ENCODE measurements at regions not wholly inside any gene's neighbourhood (a gene's known extent, or its start where the extent isn't known, plus 50 kb on each side); places are given as distances from the start of the nearest gene placed in this dataset.

- H3K36me3 ChIP-seq (ENCODE audit: control insufficient read depth, insufficient read depth, low read length), result no peaks in the 10 kb centered on the region
- no peaks in the 10 kb centered on the region for H3K9me3 ChIP-seq (replicated peaks; ENCODE audit: control insufficient read depth, low read depth, low read length)
- no peak overlapping the region for H3K27ac ChIP-seq (ENCODE audit: low read length)
- DNase-seq, result no peak
- H3K4me3 ChIP-seq (ENCODE audit: low read length), result no peak overlapping the region
- no peaks in the 10 kb centered on the region for H3K4me1 ChIP-seq (ENCODE audit: control insufficient read depth, insufficient read depth, low read length)
- no peaks in the 10 kb centered on the region for H3K27me3 ChIP-seq (ENCODE audit: control insufficient read depth, insufficient read depth, low read length)
- WGBS (ENCODE audit: insufficient coverage), result 67% methylated on average over 1 of the region's 4 CpGs
Measured at GRCh38 chr1:214715126-214715525, 112.1 kb downstream of the CENPF start.

GRCh38 chr1:214717351-214717750 lies 114.4 kb downstream of the CENPF start:
- Histone ChIP-seq H3K36me3 (ENCODE audit: control insufficient read depth, insufficient read depth, low read length) (no peaks in the 10 kb centered on the region), H3K27me3 (ENCODE audit: control insufficient read depth, insufficient read depth, low read length) (no peaks in the 10 kb centered on the region), H3K9me3 (replicated peaks; ENCODE audit: control insufficient read depth, low read depth, low read length) (no peaks in the 10 kb centered on the region), H3K27ac (ENCODE audit: low read length) (no peak overlapping the region), H3K4me1 (ENCODE audit: control insufficient read depth, insufficient read depth, low read length) (no peaks in the 10 kb centered on the region), H3K4me3 (ENCODE audit: low read length) (no peak overlapping the region)
- WGBS (ENCODE audit: insufficient coverage), result 74% methylated on average over 3 of the region's 7 CpGs
- no peak for DNase-seq

GRCh38 chr1:214718724-214719123 lies 115.7 kb downstream of the CENPF start:
- no peak overlapping the region for H3K4me3 ChIP-seq (ENCODE audit: low read length)
- H3K27me3 ChIP-seq (ENCODE audit: control insufficient read depth, insufficient read depth, low read length), result no peaks in the 10 kb centered on the region
- no peak overlapping the region for H3K27ac ChIP-seq (ENCODE audit: low read length)
- DNase-seq, result no peak
- no peaks in the 10 kb centered on the region for H3K36me3 ChIP-seq (ENCODE audit: control insufficient read depth, insufficient read depth, low read length)
- no peaks in the 10 kb centered on the region for H3K9me3 ChIP-seq (replicated peaks; ENCODE audit: control insufficient read depth, low read depth, low read length)
- H3K4me1 ChIP-seq (ENCODE audit: control insufficient read depth, insufficient read depth, low read length), result no peaks in the 10 kb centered on the region

GRCh38 chr1:214719207-214719606 lies 116.2 kb downstream of the CENPF start:
- H3K4me1 ChIP-seq (ENCODE audit: control insufficient read depth, insufficient read depth, low read length), result no peaks in the 10 kb centered on the region
- H3K9me3 ChIP-seq (replicated peaks; ENCODE audit: control insufficient read depth, low read depth, low read length), result no peaks in the 10 kb centered on the region
- DNase-seq, result no peak
- H3K27me3 ChIP-seq (ENCODE audit: control insufficient read depth, insufficient read depth, low read length), result no peaks in the 10 kb centered on the region
- no peak overlapping the region for H3K4me3 ChIP-seq (ENCODE audit: low read length)
- no peaks in the 10 kb centered on the region for H3K36me3 ChIP-seq (ENCODE audit: control insufficient read depth, insufficient read depth, low read length)
- H3K27ac ChIP-seq (ENCODE audit: low read length), result no peak overlapping the region
- no CpG with 5 or more reads among the region's 4 CpGs for WGBS (ENCODE audit: insufficient coverage)

GRCh38 chr1:214720561-214720960 lies 117.6 kb downstream of the CENPF start:
- no peaks in the 10 kb centered on the region for H3K9me3 ChIP-seq (replicated peaks; ENCODE audit: control insufficient read depth, low read depth, low read length)
- H3K4me1 ChIP-seq (ENCODE audit: control insufficient read depth, insufficient read depth, low read length), result no peaks in the 10 kb centered on the region
- no peak for DNase-seq
- H3K4me3 ChIP-seq (ENCODE audit: low read length), result no peak overlapping the region
- H3K27ac ChIP-seq (ENCODE audit: low read length), result no peak overlapping the region
- WGBS (ENCODE audit: insufficient coverage), result no CpG with 5 or more reads among the region's 1 CpG
- no peaks in the 10 kb centered on the region for H3K36me3 ChIP-seq (ENCODE audit: control insufficient read depth, insufficient read depth, low read length)
- H3K27me3 ChIP-seq (ENCODE audit: control insufficient read depth, insufficient read depth, low read length), result no peaks in the 10 kb centered on the region

GRCh38 chr1:214727274-214727673 lies 124.3 kb downstream of the CENPF start:
- Histone ChIP-seq H3K9me3 (replicated peaks; ENCODE audit: control insufficient read depth, low read depth, low read length) (no peaks in the 10 kb centered on the region), H3K4me1 (ENCODE audit: control insufficient read depth, insufficient read depth, low read length) (no peaks in the 10 kb centered on the region), H3K4me3 (ENCODE audit: low read length) (no peak overlapping the region), H3K36me3 (ENCODE audit: control insufficient read depth, insufficient read depth, low read length) (no peaks in the 10 kb centered on the region), H3K27me3 (ENCODE audit: control insufficient read depth, insufficient read depth, low read length) (no peaks in the 10 kb centered on the region), H3K27ac (ENCODE audit: low read length) (no peak overlapping the region)
- 42% methylated on average over 6 of the region's 7 CpGs for WGBS (ENCODE audit: insufficient coverage)
- DNase-seq, result no peak

GRCh38 chr1:214739621-214740238 lies 136.7 kb downstream of the CENPF start:
- no peaks in the 10 kb centered on the region for H3K9me3 ChIP-seq (replicated peaks; ENCODE audit: control insufficient read depth, low read depth, low read length)
- H3K4me3 ChIP-seq (ENCODE audit: low read length), result no peak overlapping the region
- H3K36me3 ChIP-seq (ENCODE audit: control insufficient read depth, insufficient read depth, low read length), result no peaks in the 10 kb centered on the region
- no peaks in the 10 kb centered on the region for H3K4me1 ChIP-seq (ENCODE audit: control insufficient read depth, insufficient read depth, low read length)
- WGBS (ENCODE audit: insufficient coverage), result no CpG with 5 or more reads among the region's 1 CpG
- DNase-seq, result peak; percentile 9
- H3K27ac ChIP-seq (ENCODE audit: low read length), result no peak overlapping the region
- no peaks in the 10 kb centered on the region for H3K27me3 ChIP-seq (ENCODE audit: control insufficient read depth, insufficient read depth, low read length)

- no peak overlapping the region for H3K27ac ChIP-seq (ENCODE audit: low read length)
- WGBS (ENCODE audit: insufficient coverage), result no CpG with 5 or more reads among the region's 2 CpGs
- no peaks in the 10 kb centered on the region for H3K4me1 ChIP-seq (ENCODE audit: control insufficient read depth, insufficient read depth, low read length)
- DNase-seq, result no peak
- no peaks in the 10 kb centered on the region for H3K9me3 ChIP-seq (replicated peaks; ENCODE audit: control insufficient read depth, low read depth, low read length)
- no peak overlapping the region for H3K4me3 ChIP-seq (ENCODE audit: low read length)
- H3K27me3 ChIP-seq (ENCODE audit: control insufficient read depth, insufficient read depth, low read length), result no peaks in the 10 kb centered on the region
- H3K36me3 ChIP-seq (ENCODE audit: control insufficient read depth, insufficient read depth, low read length), result no peaks in the 10 kb centered on the region
Measured at GRCh38 chr1:214740471-214740870, 137.5 kb downstream of the CENPF start.

GRCh38 chr1:214747050-214747635 lies 144.1 kb downstream of the CENPF start:
- no peaks in the 10 kb centered on the region for H3K27me3 ChIP-seq (ENCODE audit: control insufficient read depth, insufficient read depth, low read length)
- H3K4me1 ChIP-seq (ENCODE audit: control insufficient read depth, insufficient read depth, low read length), result no peaks in the 10 kb centered on the region
- DNase-seq, result no peak
- WGBS (ENCODE audit: insufficient coverage), result no CpG with 5 or more reads among the region's 5 CpGs
- no peak overlapping the region for H3K4me3 ChIP-seq (ENCODE audit: low read length)
- no peak overlapping the region for H3K27ac ChIP-seq (ENCODE audit: low read length)
- H3K36me3 ChIP-seq (ENCODE audit: control insufficient read depth, insufficient read depth, low read length), result no peaks in the 10 kb centered on the region
- H3K9me3 ChIP-seq (replicated peaks; ENCODE audit: control insufficient read depth, low read depth, low read length), result no peaks in the 10 kb centered on the region

GRCh38 chr1:214753236-214753852 lies 150.3 kb downstream of the CENPF start:
- H3K4me1 ChIP-seq (ENCODE audit: control insufficient read depth, insufficient read depth, low read length), result no peaks in the 10 kb centered on the region
- 89% methylated on average over 21 of the region's 26 CpGs for WGBS (ENCODE audit: insufficient coverage)
- H3K27ac ChIP-seq (ENCODE audit: low read length), result no peak overlapping the region
- peaks cover 9% of the 10 kb centered on the region for H3K9me3 ChIP-seq (replicated peaks; ENCODE audit: control insufficient read depth, low read depth, low read length)
- H3K27me3 ChIP-seq (ENCODE audit: control insufficient read depth, insufficient read depth, low read length), result no peaks in the 10 kb centered on the region
- H3K36me3 ChIP-seq (ENCODE audit: control insufficient read depth, insufficient read depth, low read length), result no peaks in the 10 kb centered on the region
- DNase-seq, result no peak
- no peak overlapping the region for H3K4me3 ChIP-seq (ENCODE audit: low read length)

All from muscle of leg (tissue), 3 donors.